Peyer's patch (tissue), 4 donors: ENCODE measurements at regions not wholly inside any gene's neighbourhood (a gene's known extent, or its start where the extent isn't known, plus 50 kb on each side); places are given as distances from the start of the nearest gene placed in this dataset.

Experiments
- DNase-seq, 3 donors: peaks; one replicate each; pipeline ENCODE4 v3.0.0-alpha.2; 2017 to 2019
- H3K27ac ChIP-seq, 4 donors: fragments of 200-600 bp; sonication (generic); one replicate each; pipeline ENCODE4 v1.5.1; 2016 to 2019
- H3K27me3 ChIP-seq, 2 donors: fragments of 200-600 bp; sonication (generic); one replicate each; pipeline ENCODE4 v1.5.1; 2019
- H3K36me3 ChIP-seq, 3 donors: fragments of 200-600 bp; sonication (generic); one replicate each; pipeline ENCODE4 v1.5.1; 2016 to 2019
- H3K4me1 ChIP-seq, 4 donors: fragments of 200-600 bp; sonication (generic); one replicate each; pipeline ENCODE4 v1.5.1; 2016 to 2019
- H3K4me3 ChIP-seq, 4 donors: fragments of 200-600 bp; sonication (generic); 1 replicate in 3 of 4; 2 replicates in 1 of 4; pipeline ENCODE4 v1.5.1; 2016 to 2019; ENCODE audit warnings: mild to moderate bottlenecking in 1 of 4
- H3K9me3 ChIP-seq, 4 donors: fragments of 200-600 bp; sonication (generic); one replicate each; pipeline ENCODE4 v1.5.1; 2016 to 2019; ENCODE audit warnings: mild to moderate bottlenecking in 1 of 4
- CTCF ChIP-seq, 6 experiments: fragments of 450-650 bp in 4 of 6; fragments of 200-600 bp in 2 of 6; sonication (generic) in 1 of 6; IDR thresholded peaks; one replicate each; pipeline ENCODE4 v1.5.1; 2017 to 2019; ENCODE audit warnings: antibody characterized with exemption in 6 of 6, mild to moderate bottlenecking in 3 of 6, moderate library complexity in 1 of 6
- POLR2A ChIP-seq, 2 donors: fragments of 450-650 bp; IDR thresholded peaks; one replicate each; pipeline ENCODE4 v1.5.1; 2017; ENCODE audit warnings: antibody characterized with exemption in 2 of 2, mild to moderate bottlenecking in 2 of 2, moderate library complexity in 2 of 2

GRCh38 chr11:19559746-19560145, 152.9 kb upstream of the NAV2 start:
- Histone ChIP-seq H3K27ac (no peak overlapping the region), H3K36me3 (no peaks in the 10 kb centered on the region), H3K27me3 (no peaks in the 10 kb centered on the region), H3K4me3 (no peak overlapping the region), H3K9me3 (no peaks in the 10 kb centered on the region), H3K4me1 (no peaks in the 10 kb centered on the region)
- TF ChIP-seq POLR2A (IDR thresholded peaks at IDR 0.05) (no peak), CTCF (IDR thresholded peaks at IDR 0.05) (no peak)
- DNase-seq = no peak

DNA sequence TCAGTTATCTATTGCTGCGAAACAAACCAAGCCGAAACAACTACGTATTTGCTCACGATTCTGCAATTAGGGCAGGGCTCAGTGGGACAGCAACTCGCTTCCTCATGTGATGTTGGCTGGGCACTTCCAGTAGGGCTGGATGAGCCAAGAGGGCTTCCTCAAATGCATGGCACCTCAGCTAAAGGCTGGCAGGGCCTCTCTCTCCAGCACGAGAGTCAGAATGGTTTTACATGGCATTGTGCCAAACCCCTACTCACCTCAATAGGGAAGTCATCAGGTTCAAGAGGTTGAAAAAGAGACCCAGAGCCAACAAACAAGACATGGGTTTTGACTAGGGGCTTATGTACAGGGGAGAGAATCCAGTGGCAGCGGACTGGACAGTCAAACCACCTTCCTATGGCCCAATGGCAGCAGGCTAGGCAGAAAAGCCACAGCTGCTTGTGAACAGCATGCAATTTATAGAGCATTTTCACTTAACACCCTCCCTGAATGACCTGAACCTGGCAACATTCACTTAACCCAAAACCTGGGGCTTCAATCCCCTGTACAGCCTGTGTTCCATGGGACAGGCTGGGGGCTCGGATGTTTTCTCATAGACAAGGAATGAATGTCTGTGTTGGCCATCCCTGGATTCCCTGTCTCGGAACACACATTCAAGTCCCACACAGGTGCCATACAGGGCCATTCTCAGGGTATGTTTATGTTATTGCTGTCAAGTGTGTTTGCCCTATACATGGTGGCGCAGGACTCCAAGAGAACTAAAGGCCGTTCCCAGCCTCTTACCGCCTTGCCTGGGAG, 154.2 kb upstream of the NAV2 start:
- no peaks in the 10 kb centered on the region for H3K36me3 ChIP-seq
- TF ChIP-seq CTCF (IDR thresholded peaks at IDR 0.05) (no peak), POLR2A (IDR thresholded peaks at IDR 0.05) (no peak)
- peaks cover 0 to 5% (median 0%) of the 10 kb centered on the region in 4 donors for H3K4me1 ChIP-seq
- H3K9me3 ChIP-seq = no peaks in the 10 kb centered on the region
- no peaks in the 10 kb centered on the region for H3K27me3 ChIP-seq
- no peak for DNase-seq
- H3K4me3 ChIP-seq = no peak overlapping the region
- H3K27ac ChIP-seq = no peak overlapping the region

DNA sequence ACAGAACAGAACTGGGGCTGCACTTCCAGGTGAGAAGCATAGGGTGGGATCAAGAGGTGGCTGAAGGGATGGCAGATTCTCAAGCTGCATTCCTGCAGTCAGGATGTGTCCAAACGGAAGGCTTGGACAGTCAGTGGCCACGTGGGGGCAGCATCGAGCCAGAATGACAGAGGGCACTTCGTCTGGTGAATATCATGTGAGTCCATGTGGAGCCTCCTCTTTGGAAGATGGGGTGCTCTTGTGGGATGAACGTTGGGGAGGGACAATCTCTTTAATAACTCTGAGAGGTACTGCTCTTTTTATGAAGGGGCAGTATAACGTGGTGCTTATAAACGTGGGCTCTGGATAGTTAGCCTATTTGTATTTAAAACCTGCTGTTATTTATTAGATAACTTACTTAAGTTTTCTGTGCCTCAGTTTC, 154.9 kb upstream of the NAV2 start:
- H3K4me1 ChIP-seq = peaks cover 0 to 5% (median 0%) of the 10 kb centered on the region in 4 donors
- DNase-seq = peak; percentile 57 to 90 (median 87)
- no peaks in the 10 kb centered on the region for H3K9me3 ChIP-seq
- no peak overlapping the region for H3K27ac ChIP-seq
- H3K4me3 ChIP-seq = no peak overlapping the region
- H3K36me3 ChIP-seq = no peaks in the 10 kb centered on the region
- no peaks in the 10 kb centered on the region for H3K27me3 ChIP-seq
- TF ChIP-seq CTCF (IDR thresholded peaks at IDR 0.05) = peak; percentile 26 to 77 (median 75)
- TF ChIP-seq POLR2A (IDR thresholded peaks at IDR 0.05) = no peak

DNA sequence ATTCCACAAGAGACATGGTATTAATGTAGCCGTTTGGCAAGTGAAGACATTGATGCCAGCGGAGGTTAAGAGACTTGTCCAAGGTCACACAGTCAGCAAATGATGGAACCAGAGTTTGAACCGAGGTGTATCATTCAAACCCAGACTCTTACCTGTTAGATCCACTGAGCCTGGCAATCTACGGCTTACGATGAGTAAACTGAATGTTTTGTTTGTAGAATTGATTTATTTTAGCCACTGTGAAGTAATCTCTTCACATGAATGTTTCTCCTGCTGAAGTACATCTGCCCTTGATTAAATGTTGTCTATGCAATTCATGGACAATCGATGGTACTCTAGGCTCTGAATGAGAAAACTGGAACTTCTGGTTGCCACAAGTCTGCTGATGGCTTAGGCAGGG, 155.5 kb upstream of the NAV2 start:
- Histone ChIP-seq H3K4me1 (peaks cover 0 to 5% (median 0%) of the 10 kb centered on the region in 4 donors), H3K27ac (no peak overlapping the region), H3K27me3 (no peaks in the 10 kb centered on the region), H3K36me3 (no peaks in the 10 kb centered on the region), H3K9me3 (no peaks in the 10 kb centered on the region), H3K4me3 (no peak overlapping the region)
- TF ChIP-seq POLR2A (IDR thresholded peaks at IDR 0.05) (no peak), CTCF (IDR thresholded peaks at IDR 0.05) (no peak)
- no peak for DNase-seq

DNA sequence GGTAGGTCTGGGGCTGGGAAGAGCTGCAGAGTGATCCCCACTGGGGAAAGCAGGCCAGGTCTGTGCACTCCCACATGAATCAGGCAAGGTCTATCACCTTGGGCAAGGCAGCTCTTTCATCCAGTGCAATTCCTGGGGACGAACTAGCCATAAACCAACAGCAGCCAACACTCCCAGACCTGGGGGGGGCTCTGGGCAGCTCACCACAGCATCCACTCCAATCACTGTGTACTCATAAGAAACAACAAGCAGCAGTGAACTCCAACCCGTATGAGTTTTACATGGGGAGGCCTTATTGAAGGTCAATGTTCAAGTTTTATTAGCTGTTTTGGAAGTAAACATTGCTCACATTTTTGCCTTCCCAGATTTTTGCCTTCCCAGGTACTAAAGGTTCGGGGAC, 157.4 kb upstream of the NAV2 start:
- Histone ChIP-seq H3K27ac (no peak overlapping the region), H3K4me3 (no peak overlapping the region), H3K9me3 (no peaks in the 10 kb centered on the region), H3K27me3 (no peaks in the 10 kb centered on the region), H3K4me1 (peaks cover 0 to 5% (median 0%) of the 10 kb centered on the region in 4 donors), H3K36me3 (no peaks in the 10 kb centered on the region)
- DNase-seq = peak in 2 of 3 donors; percentile 56
- no peak for TF ChIP-seq POLR2A (IDR thresholded peaks at IDR 0.05)
- TF ChIP-seq CTCF (IDR thresholded peaks at IDR 0.05) = no peak
